Tibial artery (tissue), 4 donors: ENCODE measurements at regions not wholly inside any gene's neighbourhood (a gene's known extent, or its start where the extent isn't known, plus 50 kb on each side); places are given as distances from the start of the nearest gene placed in this dataset.

Source experiments
- DNase-seq, 2 donors: peaks; one replicate each; pipeline ENCODE4 v3.0.0-alpha.2; 2019
- H3K27ac ChIP-seq, 2 donors: fragments of 200-600 bp; sonication (generic) in 1 of 2; 1 replicate in 1 of 2; 2 replicates in 1 of 2; pipeline ENCODE4 v1.5.1; 2018 to 2019; ENCODE audit warnings: mild to moderate bottlenecking in 1 of 2
- H3K27me3 ChIP-seq, 2 donors: fragments of 200-600 bp; sonication (generic) in 1 of 2; one replicate each; pipeline versions ENCODE4 v1.5.1 to v1.6.0; 2016 to 2019
- H3K36me3 ChIP-seq, 3 donors: fragments of 200-600 bp; sonication (generic) in 2 of 3; one replicate each; pipeline ENCODE4 v1.5.1; 2016 to 2019; ENCODE audit warnings: mild to moderate bottlenecking in 2 of 3
- H3K4me1 ChIP-seq, 4 donors: fragments of 200-600 bp; sonication (generic) in 2 of 4; 1 replicate in 3 of 4; 2 replicates in 1 of 4; pipeline ENCODE4 v1.5.1; 2016 to 2019
- H3K4me3 ChIP-seq, 2 donors: fragments of 200-600 bp; sonication (generic) in 1 of 2; 1 replicate in 1 of 2; 2 replicates in 1 of 2; pipeline ENCODE4 v1.5.1; 2018 to 2019; ENCODE audit warnings: mild to moderate bottlenecking in 2 of 2
- H3K9me3 ChIP-seq, 3 donors: fragments of 200-600 bp; sonication (generic) in 1 of 3; one replicate each; pipeline ENCODE4 v1.5.1; 2016 to 2019
- CTCF ChIP-seq, 2 experiments: fragments of 200-600 bp in 1 of 2; fragments of 450-650 bp in 1 of 2; IDR thresholded peaks; one replicate each; pipeline ENCODE4 v1.5.1; 2017 to 2019; ENCODE audit warnings: antibody characterized with exemption in 2 of 2, mild to moderate bottlenecking in 1 of 2, moderate library complexity in 1 of 2
- intact Hi-C: fragments of 100-400 bp; cut with DNase I; formaldehyde crosslinking; loops from one replicate; pipeline ENCODE4 v1.15.0; 2023; ENCODE audit warnings: low total_unique reads

DNA sequence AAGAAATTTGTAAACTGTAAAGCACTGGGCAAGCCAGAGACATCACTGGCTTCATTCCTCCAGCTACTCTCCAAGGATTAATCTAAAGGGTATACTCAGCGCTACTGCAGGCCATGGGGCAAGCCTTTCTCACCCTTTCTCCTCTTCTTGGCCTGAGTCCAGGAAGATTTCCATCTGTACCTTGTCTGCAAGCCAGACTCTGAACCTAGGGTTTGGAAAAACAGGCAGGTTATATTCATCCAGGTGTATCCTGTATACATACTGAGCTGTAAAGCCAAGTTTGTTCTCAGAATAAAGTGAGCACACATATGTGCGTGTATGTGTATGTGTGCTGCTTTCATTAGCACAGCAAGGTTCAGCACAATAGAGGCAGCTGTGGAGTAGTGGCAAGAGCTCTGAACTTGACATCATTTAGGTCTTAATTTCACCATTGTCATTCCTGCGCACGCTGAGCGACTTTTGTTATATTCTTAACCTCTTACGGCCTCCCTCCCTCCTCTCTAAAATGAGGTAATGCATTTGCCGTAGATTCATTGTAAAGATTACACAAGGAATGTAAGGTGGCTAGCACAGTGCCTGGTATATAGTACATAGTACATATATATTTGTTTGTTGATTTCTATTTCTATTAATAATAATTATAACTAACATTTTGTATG is 128.1 kb upstream of the JUN start:
- Histone ChIP-seq H3K36me3 (no peaks in the 10 kb centered on the region), H3K4me3 (no peak overlapping the region), H3K9me3 (peaks cover 0 to 12% (median 0%) of the 10 kb centered on the region in 3 donors), H3K4me1 (peaks cover 0 to 5% (median 0%) of the 10 kb centered on the region in 4 donors), H3K27me3 (no peaks in the 10 kb centered on the region), H3K27ac (no peak overlapping the region)
- no peak for DNase-seq
- intact Hi-C loops: no loop called here
- TF ChIP-seq CTCF (IDR thresholded peaks at IDR 0.05): no peak

GRCh38 chr1:58914925-58915324 is 131.1 kb upstream of the JUN start:
- no peak overlapping the region for H3K27ac ChIP-seq
- intact Hi-C loops: no loop called here
- no peaks in the 10 kb centered on the region for H3K4me1 ChIP-seq
- TF ChIP-seq CTCF (IDR thresholded peaks at IDR 0.05): no peak
- H3K27me3 ChIP-seq: no peaks in the 10 kb centered on the region
- no peak for DNase-seq
- H3K36me3 ChIP-seq: no peaks in the 10 kb centered on the region
- H3K9me3 ChIP-seq: peaks cover 0 to 12% (median 0%) of the 10 kb centered on the region in 3 donors
- H3K4me3 ChIP-seq: no peak overlapping the region

DNA sequence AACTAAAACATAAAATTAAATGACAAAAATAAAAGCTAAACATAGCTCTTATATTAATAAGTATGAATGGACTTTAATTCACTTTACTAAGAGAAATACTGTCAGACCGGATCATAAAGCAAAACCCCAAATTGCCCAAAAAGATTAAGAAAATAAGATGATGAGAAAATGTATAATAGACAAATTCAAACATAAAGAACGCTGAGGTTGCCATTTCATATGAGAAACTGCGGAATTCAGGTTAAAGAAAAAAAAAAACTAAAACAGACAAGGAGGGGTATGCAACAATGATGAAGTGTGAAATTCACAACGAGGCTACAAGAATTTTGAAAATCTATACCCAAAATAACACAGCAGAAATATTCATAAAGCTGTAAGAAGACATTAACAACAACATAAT is 133.6 kb upstream of the JUN start:
- intact Hi-C loops: no loop called here
- peaks cover 0 to 9% (median 3%) of the 10 kb centered on the region in 4 donors for H3K4me1 ChIP-seq
- peaks cover 0 to 12% (median 0%) of the 10 kb centered on the region in 3 donors for H3K9me3 ChIP-seq
- DNase-seq: no peak
- no peak overlapping the region for H3K27ac ChIP-seq
- H3K4me3 ChIP-seq: no peak overlapping the region
- H3K27me3 ChIP-seq: no peaks in the 10 kb centered on the region
- no peaks in the 10 kb centered on the region for H3K36me3 ChIP-seq
- no peak for TF ChIP-seq CTCF (IDR thresholded peaks at IDR 0.05)

DNA sequence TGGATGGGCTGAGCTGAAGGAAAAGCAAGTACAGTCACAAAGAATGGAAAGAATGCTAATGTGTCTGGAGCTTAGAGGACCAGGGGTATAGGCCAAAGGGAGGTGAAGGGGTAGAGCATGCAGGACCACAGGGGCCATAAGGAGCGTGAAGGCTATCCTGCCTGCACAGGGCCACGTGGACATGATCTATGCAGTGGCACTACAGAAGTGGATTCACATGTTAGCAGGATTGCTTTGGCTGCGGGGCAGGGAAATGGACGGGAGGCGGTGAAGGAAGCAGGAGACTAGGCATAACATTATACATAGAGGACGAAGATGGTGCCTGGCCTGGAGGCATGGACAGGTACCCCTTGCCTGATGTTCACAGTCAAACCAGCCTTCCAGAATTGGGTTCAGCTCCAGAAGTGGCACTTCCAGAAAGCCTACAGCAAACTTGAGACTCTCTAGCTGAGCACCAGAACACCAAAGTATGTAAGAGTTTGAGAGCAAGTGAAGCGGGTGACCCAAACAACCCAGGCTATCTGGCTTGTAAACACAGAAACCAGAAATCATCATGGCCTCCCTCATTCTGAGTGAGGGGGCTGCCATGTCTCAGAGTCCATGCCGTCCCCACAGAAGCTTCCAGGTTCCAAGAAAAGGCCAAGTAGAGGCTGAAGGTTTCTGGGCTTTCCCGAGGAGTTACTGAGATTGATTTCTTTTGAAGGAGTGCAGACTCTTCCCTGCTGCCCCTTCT is 135.5 kb upstream of the JUN start:
- Histone ChIP-seq H3K4me1 (peaks cover 0 to 19% (median 7%) of the 10 kb centered on the region in 4 donors), H3K27ac (no peak overlapping the region), H3K4me3 (no peak overlapping the region), H3K27me3 (no peaks in the 10 kb centered on the region), H3K36me3 (no peaks in the 10 kb centered on the region), H3K9me3 (peaks cover 0 to 12% (median 0%) of the 10 kb centered on the region in 3 donors)
- TF ChIP-seq CTCF (IDR thresholded peaks at IDR 0.05): no peak
- intact Hi-C loops: no loop called here
- no peak for DNase-seq

GRCh38 chr1:58919959-58920321 is 136.1 kb upstream of the JUN start:
- no peak for TF ChIP-seq CTCF (IDR thresholded peaks at IDR 0.05)
- Histone ChIP-seq H3K4me3 (no peak overlapping the region), H3K27ac (no peak overlapping the region), H3K4me1 (peaks cover 0 to 19% (median 7%) of the 10 kb centered on the region in 4 donors), H3K36me3 (no peaks in the 10 kb centered on the region), H3K27me3 (no peaks in the 10 kb centered on the region), H3K9me3 (peaks cover 0 to 9% (median 0%) of the 10 kb centered on the region in 3 donors)
- intact Hi-C loops: no loop called here
- DNase-seq: no peak
